ENCODE measurements at regions not wholly inside any gene's neighbourhood (a gene's known extent, or its start where the extent isn't known, plus 50 kb on each side); places are given as distances from the start of the nearest gene placed in this dataset.

DNA sequence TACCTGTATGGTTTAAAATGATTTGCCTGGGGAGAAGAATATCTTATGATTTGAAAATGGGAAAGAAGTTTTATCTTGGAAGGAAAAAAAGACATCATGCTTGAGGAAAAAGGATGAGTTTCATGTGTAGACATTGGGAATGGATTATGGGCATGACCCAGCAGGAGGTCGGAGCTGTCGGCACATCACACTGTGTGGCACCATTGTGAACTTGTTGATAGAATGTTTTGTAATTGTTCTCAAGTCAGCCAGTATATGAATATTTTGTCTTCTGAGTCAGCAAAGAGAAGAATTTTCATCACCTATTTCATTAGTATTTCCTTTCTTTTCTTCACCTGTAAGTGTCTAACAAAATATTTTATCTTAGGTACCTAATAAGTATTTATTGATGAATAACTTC is 60.0 kb upstream of the HMGA2 start (continued):
- TF ChIP-seq, protein P1, sequence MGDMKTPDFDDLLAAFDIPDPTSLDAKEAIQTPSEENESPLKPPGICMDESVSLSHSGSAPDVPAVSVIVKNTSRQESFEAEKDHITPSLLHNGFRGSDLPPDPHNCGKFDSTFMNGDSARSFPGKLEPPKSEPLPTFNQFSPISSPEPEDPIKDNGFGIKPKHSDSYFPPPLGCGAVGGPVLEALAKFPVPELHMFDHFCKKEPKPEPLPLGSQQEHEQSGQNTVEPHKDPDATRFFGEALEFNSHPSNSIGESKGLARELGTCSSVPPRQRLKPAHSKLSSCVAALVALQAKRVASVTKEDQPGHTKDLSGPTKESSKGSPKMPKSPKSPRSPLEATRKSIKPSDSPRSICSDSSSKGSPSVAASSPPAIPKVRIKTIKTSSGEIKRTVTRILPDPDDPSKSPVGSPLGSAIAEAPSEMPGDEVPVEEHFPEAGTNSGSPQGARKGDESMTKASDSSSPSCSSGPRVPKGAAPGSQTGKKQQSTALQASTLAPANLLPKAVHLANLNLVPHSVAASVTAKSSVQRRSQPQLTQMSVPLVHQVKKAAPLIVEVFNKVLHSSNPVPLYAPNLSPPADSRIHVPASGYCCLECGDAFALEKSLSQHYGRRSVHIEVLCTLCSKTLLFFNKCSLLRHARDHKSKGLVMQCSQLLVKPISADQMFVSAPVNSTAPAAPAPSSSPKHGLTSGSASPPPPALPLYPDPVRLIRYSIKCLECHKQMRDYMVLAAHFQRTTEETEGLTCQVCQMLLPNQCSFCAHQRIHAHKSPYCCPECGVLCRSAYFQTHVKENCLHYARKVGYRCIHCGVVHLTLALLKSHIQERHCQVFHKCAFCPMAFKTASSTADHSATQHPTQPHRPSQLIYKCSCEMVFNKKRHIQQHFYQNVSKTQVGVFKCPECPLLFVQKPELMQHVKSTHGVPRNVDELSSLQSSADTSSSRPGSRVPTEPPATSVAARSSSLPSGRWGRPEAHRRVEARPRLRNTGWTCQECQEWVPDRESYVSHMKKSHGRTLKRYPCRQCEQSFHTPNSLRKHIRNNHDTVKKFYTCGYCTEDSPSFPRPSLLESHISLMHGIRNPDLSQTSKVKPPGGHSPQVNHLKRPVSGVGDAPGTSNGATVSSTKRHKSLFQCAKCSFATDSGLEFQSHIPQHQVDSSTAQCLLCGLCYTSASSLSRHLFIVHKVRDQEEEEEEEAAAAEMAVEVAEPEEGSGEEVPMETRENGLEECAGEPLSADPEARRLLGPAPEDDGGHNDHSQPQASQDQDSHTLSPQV (IDR thresholded peaks at IDR 0.05), result no peak
- TF ChIP-seq RBM34 (IDR thresholded peaks at IDR 0.05; ENCODE audit: borderline replicate concordance, insufficient read depth, low read length), result no peak

DNA sequence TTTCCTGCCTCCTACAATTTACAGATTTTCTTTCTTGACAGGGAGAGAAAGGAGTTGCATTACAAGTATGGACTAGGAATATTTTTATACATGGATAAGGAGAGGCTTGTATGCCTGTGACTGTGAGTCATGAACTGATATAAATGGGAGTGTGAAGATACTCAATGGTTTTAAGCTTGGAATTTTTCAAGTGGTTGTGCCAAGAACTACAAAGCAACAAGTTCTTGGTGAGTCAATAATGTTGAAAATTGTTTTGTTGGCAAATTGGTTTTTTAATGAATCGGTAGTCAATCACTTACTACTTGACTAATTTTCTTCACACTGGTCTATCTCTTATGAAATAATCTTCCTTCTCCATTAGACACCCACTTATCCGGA is 58.9 kb upstream of the HMGA2 start:
- Histone ChIP-seq H3K4me3 (no peak overlapping the region), H3K36me3 (ENCODE audit: control insufficient read depth, insufficient read depth, low read length) (no peaks in the 10 kb centered on the region), H3K4me2 (ENCODE audit: insufficient read depth, low read length) (no peak overlapping the region), H3K9me1 (ENCODE audit: control insufficient read depth, insufficient read depth, low read length) (no peaks in the 10 kb centered on the region), H3K4me1 (replicated peaks in 1 of 2; ENCODE audit: control insufficient read depth in 2 of 2, insufficient read depth in 2 of 2, low read length in 2 of 2) (no peaks in the 10 kb centered on the region), H3K79me2 (ENCODE audit: control insufficient read depth, insufficient read depth, low read length) (no peaks in the 10 kb centered on the region), H3K27ac (ENCODE audit: extremely low read depth, low read depth, low read length) (no peak overlapping the region), H3K9ac (ENCODE audit: insufficient read depth in 1 of 2, low read depth in 2 of 2, low read length in 2 of 2) (no peak overlapping the region), H3K9me3 (replicated peaks; ENCODE audit: control insufficient read depth, insufficient read depth, low read depth, low read length) (no peaks in the 10 kb centered on the region), H4K20me1 (replicated peaks; ENCODE audit: control insufficient read depth, insufficient read depth, low read length) (no peaks in the 10 kb centered on the region), H3K27me3 (ENCODE audit: control insufficient read depth in 2 of 2, insufficient read depth in 2 of 2, low read length in 2 of 2) (no peaks in the 10 kb centered on the region), H2AFZ (ENCODE audit: low read depth, low read length) (no peak overlapping the region)
- FAIRE-seq, result no peak
- in situ Hi-C loops (cut with MboI) (no loop called here), intact Hi-C loops (cut with micrococcal nuclease) (no loop called here)
- WGBS (ENCODE audit: insufficient coverage, low coverage, missing lambda C conversion rate), result 4% methylated on average over 2 of the region's 2 CpGs
- CTCF ChIA-PET (ENCODE audit: low intra/inter-chr PET ratio), result interaction anchor here (0.7 kb wide), 1 partner anchor 929 kb away, joined by 3 read pairs; no protein-coding TSS in a partner anchor
- no peak for ATAC-seq
- no TSS peak for BruUV-seq (replicated peaks)
- DNase-seq (ENCODE audit: extremely low read depth in 1 of 4, low spot score in 3 of 4), result no peak
- POLR2A ChIA-PET, result no interaction called here
- TF ChIP-seq RBBP5 (IDR thresholded peaks at IDR 0.05; ENCODE audit: borderline replicate concordance, insufficient read depth, low read length, poor library complexity, severe bottlenecking) (no peak), BRCA1 (IDR thresholded peaks at IDR 0.05) (no peak), BRCA1 (CRISPR knock-in tag; IDR thresholded peaks at IDR 0.05) (no peak), GTF2E2 (tag; IDR thresholded peaks at IDR 0.05) (no peak), ZNF3 (CRISPR knock-in tag; IDR thresholded peaks at IDR 0.05) (no peak), NR0B1 (IDR thresholded peaks at IDR 0.05; ENCODE audit: partially characterized antibody) (no peak), E2F3 (CRISPR knock-in tag; IDR thresholded peaks at IDR 0.05) (no peak), ZNF184 (CRISPR knock-in tag; IDR thresholded peaks at IDR 0.05) (no peak), ZNF75A (CRISPR knock-in tag; IDR thresholded peaks at IDR 0.05) (no peak), SLC30A9 (CRISPR knock-in tag; IDR thresholded peaks at IDR 0.05) (no peak), POLR3A (IDR thresholded peaks at IDR 0.05; ENCODE audit: borderline replicate concordance, extremely low read depth, insufficient read depth, insufficient read length) (no peak), POLR3G (IDR thresholded peaks at IDR 0.05; ENCODE audit: extremely low read depth, insufficient read length, insufficient replicate concordance) (no peak), TBL1XR1 (IDR thresholded peaks at IDR 0.05; ENCODE audit: low read length in 2 of 2) (no peak), EWSR1 (IDR thresholded peaks at IDR 0.05; ENCODE audit: borderline replicate concordance, low read depth, partially characterized antibody) (no peak), GTF2F1 (IDR thresholded peaks at IDR 0.05; ENCODE audit: low read depth, low read length) (no peak)
- TF ChIP-seq, protein P2, sequence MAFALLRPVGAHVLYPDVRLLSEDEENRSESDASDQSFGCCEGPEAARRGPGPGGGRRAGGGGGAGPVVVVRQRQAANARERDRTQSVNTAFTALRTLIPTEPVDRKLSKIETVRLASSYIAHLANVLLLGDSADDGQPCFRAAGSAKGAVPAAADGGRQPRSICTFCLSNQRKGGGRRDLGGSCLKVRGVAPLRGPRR (CRISPR knock-in tag; IDR thresholded peaks at IDR 0.05), result no peak
